PC-9 (cell line): ENCODE measurements at regions not wholly inside any gene's neighbourhood (a gene's known extent, or its start where the extent isn't known, plus 50 kb on each side); places are given as distances from the start of the nearest gene placed in this dataset.

Experiments
- BruUV-seq: library from RNA; stranded (reverse); fragments of 400-500 nt; replicated peaks from 2 replicates; lab custom pipeline; 2021; lab: Mats Ljungman, UMichigan
- CTCF ChIA-PET: fragments of 300-600 bp; sonication (Branson Sonifier 250); formaldehyde crosslinking; loops from one replicate; lab custom pipeline; 2022; ENCODE audit warnings: antibody characterized with exemption; lab: Charles Lee
- POLR2A ChIA-PET: fragments of 300-600 bp; sonication (Branson Sonifier 250); formaldehyde crosslinking; loops from one replicate; lab custom pipeline; 2022; ENCODE audit warnings: antibody characterized with exemption; ENCODE audit not compliant: unreplicated experiment; lab: Charles Lee
- DNase-seq, 2 experiments: peaks; one replicate each; pipeline versions ENCODE4 v3.0.0 to v3.0.0-alpha.2; 2015 to 2022; ENCODE audit warnings: mixed read lengths in 1 of 2
- H2AFZ ChIP-seq: fragments of 200-600 bp; sonication (generic); 2 replicates; pipeline ENCODE4 v1.8.1; 2017; ENCODE audit warnings: antibody characterized with exemption
- H3F3A ChIP-seq: fragments of 200-600 bp; sonication (generic); 2 replicates; pipeline ENCODE4 v1.8.1; 2017; ENCODE audit warnings: antibody characterized with exemption, mild to moderate bottlenecking, low read depth; ENCODE audit not compliant: insufficient read depth
- H3K27ac ChIP-seq: fragments of 200-600 bp; sonication (generic); 2 replicates; pipeline ENCODE4 v1.6.1; 2016; ENCODE audit warnings: mixed run types
- H3K27me3 ChIP-seq: fragments of 200-600 bp; sonication (generic); 2 replicates; pipeline ENCODE4 v1.6.1; 2016; ENCODE audit warnings: low read depth, mixed run types; ENCODE audit not compliant: insufficient read depth
- H3K36me3 ChIP-seq: fragments of 200-600 bp; sonication (generic); 2 replicates; pipeline ENCODE4 v1.6.1; 2016; ENCODE audit warnings: low read depth, mixed run types
- H3K4me1 ChIP-seq: fragments of 200-600 bp; sonication (generic); replicated peaks from 2 replicates; pipeline ENCODE4 v1.6.1; 2016; ENCODE audit warnings: mixed run types; ENCODE audit not compliant: insufficient read depth
- H3K4me2 ChIP-seq: fragments of 200-600 bp; sonication (generic); 2 replicates; pipeline ENCODE4 v1.6.1; 2017; ENCODE audit warnings: mixed run types
- H3K4me3 ChIP-seq: fragments of 200-600 bp; sonication (generic); 2 replicates; pipeline ENCODE4 v1.6.1; 2016; ENCODE audit warnings: mixed run types
- H3K79me2 ChIP-seq: fragments of 200-600 bp; sonication (generic); 2 replicates; pipeline ENCODE4 v1.6.1; 2017; ENCODE audit warnings: low read depth, mixed run types
- H3K9me2 ChIP-seq: fragments of 200-600 bp; sonication (generic); 2 replicates; pipeline ENCODE4 v1.8.1; 2017; ENCODE audit warnings: mild to moderate bottlenecking; ENCODE audit not compliant: insufficient read depth
- H3K9me3 ChIP-seq: fragments of 200-600 bp; sonication (generic); 2 replicates; pipeline ENCODE4 v1.8.1; 2016; ENCODE audit warnings: low read depth; ENCODE audit not compliant: insufficient read depth
- H4K20me1 ChIP-seq: fragments of 200-600 bp; sonication (generic); 2 replicates; pipeline ENCODE4 v1.8.1; 2017; ENCODE audit not compliant: insufficient read depth
- CTCF ChIP-seq: fragments of 200-600 bp; sonication (generic); conservative IDR thresholded peaks from 2 replicates; pipeline ENCODE4 v1.6.1; 2017; ENCODE audit warnings: mixed run types, antibody characterized with exemption, mild to moderate bottlenecking, moderate library complexity
- EZH2 ChIP-seq: fragments of 200-600 bp; sonication (generic); IDR thresholded peaks from 2 replicates; pipeline ENCODE4 v1.8.0; 2017; ENCODE audit warnings: antibody characterized with exemption, low read depth
- intact Hi-C: fragments of 100-400 bp; cut with micrococcal nuclease; formaldehyde crosslinking; loops from one replicate; pipeline ENCODE4 v1.10.0; 2022; ENCODE audit not compliant: unreplicated experiment

GRCh38 chr1:108042610-108043009, 77.6 kb upstream of the VAV3 start:
- Histone ChIP-seq H2AFZ (no peak overlapping the region), H3K9me3 (no peaks in the 10 kb centered on the region), H3K4me1 (no peaks in the 10 kb centered on the region), H3K4me3 (no peak overlapping the region), H3F3A (no peaks in the 10 kb centered on the region), H3K27me3 (no peaks in the 10 kb centered on the region), H4K20me1 (no peaks in the 10 kb centered on the region), H3K9me2 (no peaks in the 10 kb centered on the region; the same call in 1 of the 2 replicates), H3K27ac (no peak overlapping the region), H3K4me2 (no peak overlapping the region), H3K36me3 (no peaks in the 10 kb centered on the region), H3K79me2 (no peaks in the 10 kb centered on the region)
- DNase-seq: no peak
- POLR2A ChIA-PET: no interaction called here
- intact Hi-C loops: no loop called here
- CTCF ChIA-PET: no interaction called here
- BruUV-seq: no TSS peak
- TF ChIP-seq CTCF (no peak), EZH2 (no peak)

- Histone ChIP-seq H3F3A (no peaks in the 10 kb centered on the region), H3K9me3 (no peaks in the 10 kb centered on the region), H3K4me3 (no peak overlapping the region), H3K27me3 (no peaks in the 10 kb centered on the region), H4K20me1 (no peaks in the 10 kb centered on the region), H3K9me2 (no peaks in the 10 kb centered on the region; the same call in 1 of the 2 replicates), H3K4me2 (no peak overlapping the region), H3K4me1 (no peaks in the 10 kb centered on the region), H3K27ac (no peak overlapping the region), H3K79me2 (no peaks in the 10 kb centered on the region), H2AFZ (no peak overlapping the region; the same call in 1 of the 2 replicates), H3K36me3 (no peaks in the 10 kb centered on the region)
- no TSS peak for BruUV-seq
- CTCF ChIA-PET: no interaction called here
- POLR2A ChIA-PET: no interaction called here
- TF ChIP-seq CTCF (no peak), EZH2 (no peak)
- no peak for DNase-seq
- intact Hi-C loops: no loop called here
Observed at GRCh38 chr1:108041360-108042142, 76.6 kb upstream of the VAV3 start.

GRCh38 chr1:108038653-108039236, 73.8 kb upstream of the VAV3 start:
- Histone ChIP-seq H3K27ac (no peak overlapping the region), H2AFZ (no peak overlapping the region), H4K20me1 (no peaks in the 10 kb centered on the region), H3K4me1 (peaks cover 10% of the 10 kb centered on the region), H3K4me2 (no peak overlapping the region), H3K79me2 (no peaks in the 10 kb centered on the region), H3K9me2 (no peaks in the 10 kb centered on the region; the same call in 1 of the 2 replicates), H3K9me3 (no peaks in the 10 kb centered on the region), H3K4me3 (no peak overlapping the region), H3K36me3 (no peaks in the 10 kb centered on the region), H3K27me3 (no peaks in the 10 kb centered on the region), H3F3A (peaks cover 6% of the 10 kb centered on the region; the same call in 1 of the 2 replicates)
- no peak for TF ChIP-seq CTCF
- TF ChIP-seq EZH2: no peak
- ChIA-PET POLR2A (no interaction called here), CTCF (no interaction called here)
- no peak for DNase-seq
- intact Hi-C loops: no loop called here
- BruUV-seq: no TSS peak
